HepG2 (cell line): ENCODE measurements at regions not wholly inside any gene's neighbourhood (a gene's known extent, or its start where the extent isn't known, plus 50 kb on each side); places are given as distances from the start of the nearest gene placed in this dataset.

Experiments used
- ATAC-seq: fragments of 200-7000 bp; cut with Tn5 transposase; 3 replicates; pipeline ENCODE4 v1.9.1; 2020; ENCODE audit warnings: mild to moderate bottlenecking, moderate library complexity
- BruUV-seq: library from RNA; stranded (reverse); fragments of 400-500 nt; replicated peaks from 2 replicates; lab custom pipeline; 2021; lab: Mats Ljungman, UMichigan
- CTCF ChIA-PET: fragments of 300-600 bp; formaldehyde crosslinking; extraction: SDS; loops from one replicate; lab custom pipeline; 2021; ENCODE audit warnings: low total read pairs, inconsistent platforms, low intra/inter-chr PET ratio; lab: Yijun Ruan, JAX
- POLR2A ChIA-PET: fragments of 350-600 bp; sonication (Branson Sonifier 250); formaldehyde crosslinking; loops from one replicate; lab custom pipeline; 2020; ENCODE audit warnings: antibody characterized with exemption, inconsistent platforms; lab: Yijun Ruan, JAX
- DNase-seq: peaks from one replicate; pipeline ENCODE4 v3.0.0-alpha.2; 2015; ENCODE audit warnings: low spot score
- FAIRE-seq: peaks from 3 replicates; lab custom pipeline; 2011; peaks lifted over from hg19 to GRCh38; lab: Jason Lieb, UNC
- H2AFZ ChIP-seq: one replicate; pipeline ENCODE4 v1.6.1; 2011; ENCODE audit warnings: low read length, inconsistent platforms
- H3K27ac ChIP-seq: fragments of 300-600 bp; 3 replicates; pipeline ENCODE4 v1.8.0; 2011; ENCODE audit warnings: mixed run types, mild to moderate bottlenecking, mixed read lengths, low read length, inconsistent platforms; ENCODE audit not compliant: insufficient read depth; ENCODE audit errors: extremely low read length
- H3K27me3 ChIP-seq, 2 experiments: fragments of 200-600 bp in 1 of 2; 2 replicates in 1 of 2; 3 replicates in 1 of 2; pipeline versions ENCODE4 v1.6.0 to v1.8.0; 2011; ENCODE audit warnings: low read length in 2 of 2, mild to moderate bottlenecking in 2 of 2, moderate library complexity in 2 of 2, inconsistent platforms in 1 of 2; ENCODE audit not compliant: insufficient read depth in 2 of 2, control insufficient read depth in 1 of 2
- H3K36me3 ChIP-seq, 2 experiments: fragments of 200-600 bp in 1 of 2; replicated peaks in 1 of 2; 2 replicates in 1 of 2; 3 replicates in 1 of 2; pipeline versions ENCODE4 v1.5.1 to v1.8.0; 2011; ENCODE audit warnings: low read length in 2 of 2, inconsistent platforms in 1 of 2; ENCODE audit not compliant: insufficient read depth in 2 of 2, control insufficient read depth in 1 of 2
- H3K4me1 ChIP-seq: 2 replicates; pipeline ENCODE4 v1.5.1; 2012; ENCODE audit warnings: low read length, inconsistent platforms; ENCODE audit not compliant: insufficient read depth
- H3K4me2 ChIP-seq: 2 replicates; pipeline ENCODE4 v1.6.0; 2011; ENCODE audit warnings: low read depth, low read length, inconsistent platforms
- H3K4me3 ChIP-seq, 3 experiments: fragments of 200-600 bp in 1 of 3; sonication (generic), shearing (Covaris generic) in 1 of 3; replicated peaks in 1 of 3; 2 replicates each; pipeline ENCODE4 v1.5.1; 2011 to 2016; ENCODE audit warnings: low read length in 3 of 3, inconsistent platforms in 2 of 3, low read depth in 2 of 3, mild to moderate bottlenecking in 2 of 3, control low read depth in 1 of 3, mixed read lengths in 1 of 3; ENCODE audit not compliant: insufficient read depth in 1 of 3
- H3K79me2 ChIP-seq: one replicate; pipeline ENCODE4 v1.6.1; 2011; ENCODE audit warnings: low read length, inconsistent platforms; ENCODE audit not compliant: insufficient read depth
- H3K9ac ChIP-seq: 2 replicates; pipeline ENCODE4 v1.6.0; 2011; ENCODE audit warnings: mild to moderate bottlenecking, low read depth, low read length, inconsistent platforms; ENCODE audit not compliant: insufficient read depth
- H3K9me3 ChIP-seq: 2 replicates; pipeline ENCODE4 v1.5.1; 2012; ENCODE audit warnings: mild to moderate bottlenecking, low read length
- H4K20me1 ChIP-seq: 2 replicates; pipeline ENCODE4 v1.6.0; 2011; ENCODE audit warnings: inconsistent platforms, mild to moderate bottlenecking, low read length, moderate library complexity; ENCODE audit not compliant: insufficient read depth
- EHMT2 ChIP-seq: fragments of 200-600 bp; sonication (generic); IDR thresholded peaks from 2 replicates; pipeline ENCODE4 v1.7.0; 2017; ENCODE audit warnings: antibody characterized with exemption, low read depth, low read length, borderline replicate concordance
- MIXL1 ChIP-seq: IDR thresholded peaks from 2 replicates; pipeline ENCODE4 v1.6.1; 2016
- MTA1 ChIP-seq: sonication (generic); formaldehyde crosslinking; IDR thresholded peaks from 2 replicates; pipeline ENCODE4 v1.4.0; 2020; ENCODE audit warnings: missing genetic modification reagents, mild to moderate bottlenecking, borderline replicate concordance
- RAD51 ChIP-seq: fragments of 450-650 bp; IDR thresholded peaks from 2 replicates; pipeline ENCODE4 v1.6.1; 2016; ENCODE audit warnings: borderline replicate concordance
- TGIF2 ChIP-seq: IDR thresholded peaks from 2 replicates; pipeline ENCODE4 v1.6.1; 2016; ENCODE audit warnings: control low read depth, missing compliant biosample characterization
- WGBS: methylation state at CpG from one replicate; pipeline ENCODE4 v1.1.6; 2017; ENCODE audit warnings: low lambda C conversion rate; 5-methylcytosine and 5-hydroxymethylcytosine counted together
- in situ Hi-C: cut with HindIII; loops from 2 replicates; pipeline ENCODE4 v1.10.0; 2017; ENCODE audit warnings: low pct_unique_long_range_greater_than_20kb; ENCODE audit not compliant: extremely low pct_ligation_motif_present
- intact Hi-C: fragments of 100-400 bp; cut with micrococcal nuclease; formaldehyde crosslinking; loops from one replicate; pipeline ENCODE4 v1.10.0; 2022; ENCODE audit not compliant: unreplicated experiment
- TF ChIP-seq, protein P1 (sequence below): fragments of 450-650 bp; IDR thresholded peaks from 2 replicates; pipeline ENCODE4 v1.6.1; 2016
- TF ChIP-seq, protein P2 (sequence below): sonication (generic); formaldehyde crosslinking; IDR thresholded peaks from 2 replicates; pipeline ENCODE4 v1.4.0; 2020; ENCODE audit warnings: missing genetic modification reagents, borderline replicate concordance

DNA sequence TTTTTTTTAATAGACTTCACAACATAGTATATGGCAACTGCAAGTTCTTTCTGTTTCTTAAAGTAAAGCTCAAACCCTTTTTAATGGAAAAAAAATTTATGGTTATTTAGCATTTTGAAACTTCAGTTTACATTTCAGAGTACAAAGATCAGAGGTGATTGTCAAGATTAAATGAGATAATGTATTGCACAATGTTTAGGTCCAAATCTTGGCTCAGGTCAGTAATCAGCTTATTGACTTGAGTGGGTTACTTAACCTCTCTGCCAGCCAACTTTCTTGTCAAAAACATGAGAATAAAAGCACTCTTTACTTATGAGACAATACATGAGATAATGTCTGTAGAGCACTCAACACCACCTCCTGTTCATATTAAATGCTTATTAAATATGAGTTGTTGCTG lies 345.1 kb upstream of the PTPRD start (continued):
- TF ChIP-seq, protein P1, sequence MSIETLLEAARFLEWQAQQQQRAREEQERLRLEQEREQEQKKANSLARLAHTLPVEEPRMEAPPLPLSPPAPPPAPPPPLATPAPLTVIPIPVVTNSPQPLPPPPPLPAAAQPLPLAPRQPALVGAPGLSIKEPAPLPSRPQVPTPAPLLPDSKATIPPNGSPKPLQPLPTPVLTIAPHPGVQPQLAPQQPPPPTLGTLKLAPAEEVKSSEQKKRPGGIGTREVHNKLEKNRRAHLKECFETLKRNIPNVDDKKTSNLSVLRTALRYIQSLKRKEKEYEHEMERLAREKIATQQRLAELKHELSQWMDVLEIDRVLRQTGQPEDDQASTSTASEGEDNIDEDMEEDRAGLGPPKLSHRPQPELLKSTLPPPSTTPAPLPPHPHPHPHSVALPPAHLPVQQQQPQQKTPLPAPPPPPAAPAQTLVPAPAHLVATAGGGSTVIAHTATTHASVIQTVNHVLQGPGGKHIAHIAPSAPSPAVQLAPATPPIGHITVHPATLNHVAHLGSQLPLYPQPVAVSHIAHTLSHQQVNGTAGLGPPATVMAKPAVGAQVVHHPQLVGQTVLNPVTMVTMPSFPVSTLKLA, result no peak
- TF ChIP-seq TGIF2, result no peak
- TF ChIP-seq EHMT2, result no peak
- TF ChIP-seq, protein P2, sequence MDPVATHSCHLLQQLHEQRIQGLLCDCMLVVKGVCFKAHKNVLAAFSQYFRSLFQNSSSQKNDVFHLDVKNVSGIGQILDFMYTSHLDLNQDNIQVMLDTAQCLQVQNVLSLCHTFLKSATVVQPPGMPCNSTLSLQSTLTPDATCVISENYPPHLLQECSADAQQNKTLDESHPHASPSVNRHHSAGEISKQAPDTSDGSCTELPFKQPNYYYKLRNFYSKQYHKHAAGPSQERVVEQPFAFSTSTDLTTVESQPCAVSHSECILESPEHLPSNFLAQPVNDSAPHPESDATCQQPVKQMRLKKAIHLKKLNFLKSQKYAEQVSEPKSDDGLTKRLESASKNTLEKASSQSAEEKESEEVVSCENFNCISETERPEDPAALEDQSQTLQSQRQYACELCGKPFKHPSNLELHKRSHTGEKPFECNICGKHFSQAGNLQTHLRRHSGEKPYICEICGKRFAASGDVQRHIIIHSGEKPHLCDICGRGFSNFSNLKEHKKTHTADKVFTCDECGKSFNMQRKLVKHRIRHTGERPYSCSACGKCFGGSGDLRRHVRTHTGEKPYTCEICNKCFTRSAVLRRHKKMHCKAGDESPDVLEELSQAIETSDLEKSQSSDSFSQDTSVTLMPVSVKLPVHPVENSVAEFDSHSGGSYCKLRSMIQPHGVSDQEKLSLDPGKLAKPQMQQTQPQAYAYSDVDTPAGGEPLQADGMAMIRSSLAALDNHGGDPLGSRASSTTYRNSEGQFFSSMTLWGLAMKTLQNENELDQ (CRISPR knock-in tag), result no peak
- 0 out of 2 replicates have a peak, but pooled peaks have one; percentile 19 for TF ChIP-seq MIXL1 (CRISPR knock-in tag)

DNA sequence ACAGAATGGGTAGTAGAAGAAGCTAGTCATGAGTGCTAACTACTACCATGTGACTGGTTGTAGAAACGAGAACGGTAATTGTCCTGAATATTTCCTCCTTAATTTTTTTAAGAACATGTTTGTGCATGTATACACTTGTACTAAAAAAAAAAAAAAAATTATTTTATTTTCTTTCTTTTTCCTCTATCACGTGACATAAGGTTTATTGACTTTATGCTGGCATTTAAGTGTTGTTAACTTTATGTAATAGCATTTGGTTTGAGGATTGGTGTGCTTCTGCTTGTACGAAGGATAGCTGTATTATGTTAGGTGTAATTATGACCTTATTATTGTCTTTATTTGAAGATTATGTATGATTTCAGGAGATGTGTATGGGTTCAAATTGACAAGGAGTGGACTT lies 349.1 kb upstream of the PTPRD start:
- no peak overlapping the region for H3K27ac ChIP-seq
- in situ Hi-C loops (no loop called here), intact Hi-C loops (no loop called here)
- TF ChIP-seq RAD51 (peak; percentile 75; the same call in 1 of the 2 replicates), MTA1 (CRISPR knock-in tag) (no peak)
- CTCF ChIA-PET, result no interaction called here
- ATAC-seq (no peak), DNase-seq (no peak), FAIRE-seq (no peak)
- H3K4me2 ChIP-seq, result no peak overlapping the region
- no peaks in the 10 kb centered on the region for H3K4me1 ChIP-seq
- WGBS, result 31% methylated on average over 4 of the region's 4 CpGs
- H4K20me1 ChIP-seq, result no peaks in the 10 kb centered on the region
- no peak overlapping the region for H3K4me3 ChIP-seq
- no peak overlapping the region for H3K9ac ChIP-seq
- no peak overlapping the region for H2AFZ ChIP-seq
- POLR2A ChIA-PET, result no interaction called here
- no peaks in the 10 kb centered on the region for H3K36me3 ChIP-seq
- H3K79me2 ChIP-seq, result no peaks in the 10 kb centered on the region
- no peaks in the 10 kb centered on the region for H3K27me3 ChIP-seq
- peaks cover 81% of the 10 kb centered on the region for H3K9me3 ChIP-seq
- no TSS peak for BruUV-seq
